HG02610 (cell line): ENCODE measurements at regions not wholly inside any gene's neighbourhood (a gene's known extent, or its start where the extent isn't known, plus 50 kb on each side); places are given as distances from the start of the nearest gene placed in this dataset.
"Not testable (repeated sequence)": the region's sequence is repeated elsewhere in the genome, so short reads cannot be mapped to it uniquely, and the experiment has no call there.

Experiments used
- ATAC-seq: cut with Tn5 transposase; IDR thresholded peaks from one replicate; pipeline ENCODE4 v1.9.1; 2021; ENCODE audit warnings: mild to moderate bottlenecking, moderate library complexity; ENCODE audit not compliant: unreplicated experiment

DNA sequence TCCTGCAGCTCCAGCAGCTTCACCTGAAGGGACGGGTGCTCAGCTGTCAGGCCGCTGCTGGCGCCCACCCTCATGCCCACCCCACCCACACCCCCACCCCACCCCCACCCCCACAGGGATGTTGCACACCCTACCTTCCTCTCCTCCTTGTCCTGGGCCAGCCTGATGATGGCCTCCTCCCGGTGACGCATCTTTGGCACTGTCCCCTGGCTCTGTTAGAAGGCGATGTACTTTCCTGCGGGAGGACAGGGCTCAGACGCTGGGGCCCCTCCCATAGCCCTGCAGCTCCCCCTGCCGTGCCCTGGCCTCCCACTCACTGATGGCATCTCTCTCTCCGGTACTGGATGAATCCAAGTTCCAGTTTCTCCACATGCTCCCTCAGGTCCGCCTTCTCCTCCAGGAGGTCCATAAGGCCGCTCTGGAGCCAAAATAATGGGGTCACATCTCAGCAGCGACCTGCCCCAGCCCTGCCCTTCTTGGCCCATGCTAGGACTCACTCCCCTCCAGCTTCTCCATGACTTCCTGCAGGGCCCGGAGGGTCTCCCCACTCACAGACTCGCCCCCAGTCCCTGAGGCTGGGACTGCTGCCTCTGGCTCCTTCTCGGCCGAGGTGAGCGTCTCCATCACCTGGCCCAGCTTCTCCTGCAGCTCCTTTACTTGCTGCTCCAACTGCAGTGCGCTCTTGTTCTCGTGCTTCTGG lies 55.2 kb downstream of the GOLGA8B start:
- not testable (repeated sequence) for ATAC-seq

DNA sequence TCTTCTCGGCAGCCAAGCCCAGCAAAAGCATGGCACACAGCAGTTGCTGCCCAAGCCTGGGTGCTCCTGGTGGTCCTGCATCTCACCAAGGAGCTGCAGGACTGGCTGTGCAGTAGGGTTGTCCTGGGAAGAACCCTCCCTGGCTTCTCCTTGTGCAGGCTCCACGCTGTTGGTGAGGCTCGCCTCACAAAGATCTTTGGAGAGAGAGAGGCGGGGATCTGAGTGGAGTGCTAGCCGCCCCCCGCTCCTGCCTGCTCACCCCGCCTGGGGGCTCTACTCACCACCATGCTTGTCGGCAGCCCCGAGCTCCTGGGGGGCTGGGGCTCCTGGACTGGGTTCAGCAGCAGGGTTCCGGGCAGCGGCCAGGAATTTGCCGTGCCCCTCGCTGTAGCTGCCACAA lies 55.8 kb downstream of the GOLGA8B start:
- ATAC-seq: not testable (repeated sequence)

DNA sequence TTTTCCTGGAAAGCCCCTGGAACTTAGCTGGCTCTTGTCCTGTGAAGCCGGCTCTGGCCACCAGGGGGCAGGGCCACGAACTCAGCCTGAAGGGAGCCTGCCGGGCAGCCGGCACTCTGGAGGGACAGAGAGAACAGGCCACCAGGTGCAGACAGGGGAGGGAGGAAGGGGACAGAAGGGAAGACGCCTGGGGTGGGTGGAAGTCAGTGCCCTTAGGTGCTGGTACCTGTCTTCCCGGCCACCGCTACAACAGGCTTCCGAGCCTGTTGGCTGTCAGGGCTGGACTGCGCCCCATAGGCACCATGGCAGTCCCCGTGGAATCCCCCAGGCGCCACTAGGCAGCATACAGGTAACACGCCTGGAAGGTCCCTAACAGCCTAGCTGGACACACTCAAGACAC lies 59.6 kb downstream of the GOLGA8B start:
- ATAC-seq: not testable (repeated sequence)

DNA sequence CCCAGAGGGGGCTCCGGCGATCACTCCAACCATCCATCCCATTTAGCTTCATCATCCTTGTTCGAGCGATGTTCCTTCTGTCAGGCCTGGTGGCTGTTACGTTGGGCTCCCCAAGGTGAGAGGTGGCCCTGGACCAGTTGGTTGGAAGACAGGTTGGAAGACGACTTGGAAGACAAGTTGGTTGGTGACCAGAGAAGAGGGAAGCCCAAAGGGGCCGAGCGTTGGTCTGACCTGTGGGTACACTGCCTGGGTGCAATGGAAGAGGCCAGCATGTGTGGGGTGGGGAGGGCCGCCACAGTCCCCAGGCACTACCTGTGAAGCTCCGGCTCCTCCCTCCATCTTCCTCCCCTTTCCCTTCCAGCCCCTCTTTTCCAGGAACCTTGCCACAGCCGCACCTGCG lies 60.9 kb downstream of the GOLGA8B start:
- ATAC-seq: not testable (repeated sequence)

DNA sequence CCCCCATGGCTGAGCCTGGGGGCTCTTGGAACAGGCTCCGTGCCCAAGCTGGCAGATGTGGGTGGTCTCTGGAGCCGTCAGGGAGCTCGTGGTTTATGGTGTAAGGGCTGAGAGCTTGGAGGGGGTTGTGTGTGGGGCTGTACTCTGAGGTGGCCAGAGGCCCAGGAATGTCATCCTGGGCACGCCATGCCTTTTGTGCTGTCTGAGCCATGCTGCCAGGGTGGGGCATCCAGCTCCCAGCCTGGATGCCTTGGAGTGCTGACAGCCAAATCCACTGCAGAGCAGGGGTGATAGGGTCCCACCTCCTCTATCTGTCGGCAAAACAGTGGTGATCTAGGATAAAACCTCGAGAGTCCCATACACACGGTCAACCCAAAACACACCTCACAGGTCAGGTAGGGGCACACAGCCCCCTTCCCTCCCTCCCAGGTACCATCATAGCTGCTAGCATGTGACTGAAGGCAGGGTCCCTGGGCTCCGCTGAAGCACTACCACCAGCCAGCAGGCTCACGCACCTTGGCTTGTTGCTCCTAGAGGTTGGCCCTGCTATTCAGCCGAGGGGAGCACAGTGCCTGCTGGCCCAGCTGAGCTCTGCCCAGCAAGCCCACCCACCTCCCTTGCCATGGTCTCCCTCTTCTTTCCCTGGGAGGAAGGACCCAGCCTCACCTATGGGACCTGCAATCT lies 61.5 kb downstream of the GOLGA8B start:
- not testable (repeated sequence) for ATAC-seq

DNA sequence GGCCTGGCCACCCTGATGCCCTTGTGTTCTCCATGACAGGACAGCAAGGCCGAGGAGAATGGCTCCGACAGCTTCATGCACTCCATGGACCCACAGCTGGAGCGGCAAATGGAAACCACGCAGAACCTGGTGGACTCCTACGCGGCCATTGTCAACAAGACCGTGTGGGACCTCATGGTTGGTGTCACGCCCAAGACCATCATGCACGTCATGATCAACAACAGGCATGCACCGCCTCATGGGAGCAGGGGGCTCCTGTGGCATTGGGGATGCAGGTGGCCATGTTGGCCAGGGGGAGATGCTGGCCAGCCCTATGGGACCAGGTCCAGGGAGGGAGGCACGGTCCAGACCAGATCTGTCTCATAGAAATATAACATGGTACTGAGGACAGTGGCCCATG lies 62.9 kb downstream of the GOLGA8B start:
- no peak for ATAC-seq

DNA sequence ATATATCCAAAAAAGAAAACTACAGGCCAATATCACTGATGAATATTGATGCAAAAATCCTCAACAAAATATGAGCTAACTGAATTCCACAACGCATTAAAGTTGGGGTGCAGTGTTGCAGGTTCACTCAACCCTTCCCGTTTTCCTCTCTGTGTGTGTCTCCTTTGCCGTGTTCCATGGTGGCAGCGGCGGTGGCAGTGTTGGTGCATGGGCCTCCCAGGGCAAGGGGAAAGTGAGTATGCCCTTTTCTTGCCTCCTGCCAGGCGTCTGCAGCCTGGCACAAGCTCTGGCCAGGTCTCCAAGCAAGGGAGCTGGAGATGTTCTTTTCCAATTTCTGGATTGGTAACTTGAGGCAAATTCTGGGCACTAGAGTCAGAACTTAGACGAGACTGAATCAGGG lies 63.4 kb downstream of the GOLGA8B start:
- ATAC-seq: not testable (repeated sequence)

DNA sequence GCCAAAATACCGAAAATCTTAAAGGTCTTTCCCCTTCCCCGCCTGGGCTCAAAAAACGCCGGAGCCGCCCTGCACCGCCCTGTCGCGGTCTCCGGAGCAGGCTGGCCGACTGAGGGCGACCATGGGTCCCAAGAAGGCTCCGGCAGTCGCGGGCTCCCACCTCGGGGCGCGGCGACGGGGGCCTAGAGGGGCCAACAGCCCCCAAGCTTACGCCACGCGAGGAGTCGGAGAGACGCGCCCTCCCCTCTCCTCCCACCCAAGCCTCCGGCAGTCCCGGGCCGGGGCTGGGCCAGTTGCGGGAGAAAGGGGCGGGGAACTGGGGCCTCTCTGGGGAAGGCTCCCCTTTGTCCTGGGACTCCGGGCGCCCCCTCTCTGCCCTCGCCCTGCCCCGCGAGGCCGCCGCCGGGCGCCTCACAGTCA lies 69.2 kb downstream of the GOLGA8B start:
- ATAC-seq: peak; percentile 53

DNA sequence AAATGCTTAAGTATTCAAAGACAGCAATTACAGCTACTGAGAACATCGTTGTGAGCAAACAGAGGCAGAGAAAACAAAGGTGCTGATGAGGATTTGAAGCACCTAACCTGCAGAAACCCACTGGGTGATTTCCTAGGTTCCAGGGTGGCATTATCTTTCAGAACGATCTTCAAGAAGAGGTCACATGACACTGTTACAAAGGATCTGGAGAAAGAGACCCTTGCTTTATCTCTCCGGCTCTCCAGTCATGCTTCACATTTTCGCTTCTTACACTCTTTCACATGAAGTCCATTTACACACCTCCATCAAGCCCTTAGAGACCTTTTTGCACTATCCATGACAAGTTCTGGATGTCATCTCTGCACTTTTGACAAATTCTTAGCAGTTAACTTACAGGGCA lies 70.8 kb downstream of the GOLGA8B start:
- no peak for ATAC-seq

DNA sequence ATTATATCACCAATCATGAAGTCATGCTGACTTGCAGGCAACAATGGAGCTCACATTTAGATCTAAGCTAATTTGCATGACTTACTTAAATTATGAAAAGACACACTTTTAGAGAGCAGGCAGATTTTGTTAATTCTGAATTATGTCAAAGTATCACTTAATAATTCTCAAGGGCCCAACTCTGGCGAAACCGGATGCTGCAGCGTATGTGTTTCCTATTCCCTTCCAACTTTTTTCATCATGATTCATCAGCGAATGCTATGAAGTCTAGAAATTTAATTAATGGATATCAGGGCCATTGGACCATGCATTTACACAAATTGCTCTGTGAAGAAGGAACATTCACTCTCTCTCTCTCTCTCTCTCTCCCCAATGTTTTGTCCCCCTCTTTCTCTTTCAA lies 63.5 kb upstream of the GOLGA8A start:
- ATAC-seq: no peak

DNA sequence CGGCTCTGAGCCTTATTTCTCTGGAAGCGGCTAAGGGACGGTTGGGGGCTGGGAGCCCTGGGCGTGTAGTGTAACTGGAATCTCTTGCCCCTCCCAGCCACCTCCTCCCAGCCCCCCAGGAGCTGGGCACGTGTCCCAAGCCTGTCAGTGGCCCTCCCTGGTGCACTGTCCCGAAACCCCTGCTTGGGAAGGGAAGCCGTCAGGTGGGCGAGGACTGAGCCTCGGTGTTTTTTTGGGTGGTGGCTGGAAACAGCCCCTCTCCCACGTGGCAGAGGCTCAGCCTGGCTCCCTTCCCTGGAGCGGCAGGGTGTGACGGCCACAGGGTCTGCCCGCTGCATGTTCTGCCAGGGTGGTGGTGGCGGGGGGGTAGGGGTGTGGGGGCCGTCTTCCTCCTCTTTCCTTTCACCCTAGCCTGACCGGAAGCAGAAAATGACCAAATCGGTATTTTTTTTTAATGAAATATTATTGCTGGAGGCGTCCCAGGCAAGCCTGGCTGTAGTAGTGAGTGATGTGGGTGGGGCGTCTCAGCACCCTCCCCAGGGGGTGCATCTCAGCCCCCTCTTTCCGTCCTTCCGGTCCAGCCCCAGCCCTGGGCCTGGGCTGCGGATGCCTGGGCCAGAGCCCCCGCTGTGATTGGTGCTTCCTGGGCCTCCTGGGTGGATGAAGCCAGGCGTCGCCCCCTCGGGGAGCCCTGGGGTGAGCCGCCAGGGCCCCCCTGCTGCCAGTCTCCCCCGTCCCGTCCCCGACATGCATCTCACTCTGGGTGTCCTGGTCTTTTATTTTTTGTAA lies 58.8 kb upstream of the GOLGA8A start:
- ATAC-seq: no peak

DNA sequence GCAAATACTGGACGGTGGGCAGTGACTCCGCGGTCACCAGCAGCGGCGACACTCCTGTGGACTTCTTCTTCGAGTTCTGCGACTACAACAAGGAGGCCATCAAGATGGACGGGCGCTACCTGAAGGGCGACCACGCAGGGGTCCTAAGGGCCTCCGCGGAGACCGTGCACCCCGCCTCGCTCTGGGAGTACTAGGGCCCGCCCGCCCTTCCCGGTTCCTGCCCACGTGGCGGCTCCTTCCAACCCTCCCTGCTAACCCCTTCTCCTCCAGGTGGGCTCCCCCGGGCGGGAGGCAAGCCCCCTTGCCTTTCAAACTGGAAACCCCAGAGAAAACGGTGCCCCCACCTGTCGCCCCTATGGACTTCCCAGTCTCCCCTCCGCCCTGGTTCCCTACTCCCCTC lies 58.1 kb upstream of the GOLGA8A start:
- not testable (repeated sequence) for ATAC-seq

DNA sequence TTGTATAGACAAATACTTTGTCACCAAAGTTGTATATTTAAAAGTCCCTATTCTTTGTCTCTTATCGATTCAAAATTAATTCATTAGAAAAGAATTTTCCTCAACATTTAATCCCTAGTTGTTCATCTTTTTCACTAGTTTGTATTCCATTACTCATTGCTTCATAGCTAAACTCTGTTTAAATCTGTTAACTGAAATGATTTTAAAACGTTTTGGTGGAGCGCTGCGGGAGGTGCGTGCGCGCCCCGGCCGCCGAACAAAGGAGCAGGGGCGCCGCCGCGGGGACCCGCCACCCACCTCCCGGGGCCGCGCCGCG lies 56.4 kb upstream of the GOLGA8A start:
- ATAC-seq: no peak

DNA sequence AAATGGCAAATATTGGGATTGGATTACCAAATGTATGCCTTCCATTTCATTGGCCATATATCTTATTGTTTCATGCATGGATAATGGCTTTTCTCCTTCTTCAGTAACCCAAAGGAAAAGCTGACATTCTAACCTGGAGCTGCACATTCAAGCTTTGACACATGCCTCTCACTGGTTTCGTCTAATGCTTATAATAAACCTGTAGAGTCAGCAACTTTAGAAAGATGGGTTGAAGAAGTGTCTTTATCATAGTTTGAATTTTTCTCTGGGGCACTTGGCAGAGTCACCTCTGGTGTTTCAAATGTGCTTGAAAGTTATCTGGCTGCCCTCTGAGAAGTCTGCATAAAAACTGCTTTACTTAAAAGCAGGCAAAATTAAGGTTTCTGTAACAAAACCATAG lies 55.4 kb upstream of the GOLGA8A start:
- no peak for ATAC-seq

DNA sequence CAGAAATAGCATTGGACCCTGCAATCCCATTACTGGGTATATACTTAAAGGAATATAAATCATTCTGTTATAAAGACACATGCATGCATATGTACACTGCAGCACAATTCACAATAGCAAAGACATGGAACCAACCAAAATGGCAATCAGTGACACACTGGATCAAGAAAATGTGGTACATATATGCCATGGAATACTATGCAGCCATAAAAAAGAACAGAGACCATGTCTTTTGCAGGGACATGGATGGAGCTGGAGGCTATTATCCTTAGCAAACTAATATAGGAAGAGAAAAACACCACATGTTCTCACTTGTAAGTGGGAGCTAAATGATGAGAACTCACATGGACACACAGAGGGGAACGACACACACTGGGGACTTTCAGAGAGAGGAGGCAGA lies 53.9 kb upstream of the GOLGA8A start:
- not testable (repeated sequence) for ATAC-seq

DNA sequence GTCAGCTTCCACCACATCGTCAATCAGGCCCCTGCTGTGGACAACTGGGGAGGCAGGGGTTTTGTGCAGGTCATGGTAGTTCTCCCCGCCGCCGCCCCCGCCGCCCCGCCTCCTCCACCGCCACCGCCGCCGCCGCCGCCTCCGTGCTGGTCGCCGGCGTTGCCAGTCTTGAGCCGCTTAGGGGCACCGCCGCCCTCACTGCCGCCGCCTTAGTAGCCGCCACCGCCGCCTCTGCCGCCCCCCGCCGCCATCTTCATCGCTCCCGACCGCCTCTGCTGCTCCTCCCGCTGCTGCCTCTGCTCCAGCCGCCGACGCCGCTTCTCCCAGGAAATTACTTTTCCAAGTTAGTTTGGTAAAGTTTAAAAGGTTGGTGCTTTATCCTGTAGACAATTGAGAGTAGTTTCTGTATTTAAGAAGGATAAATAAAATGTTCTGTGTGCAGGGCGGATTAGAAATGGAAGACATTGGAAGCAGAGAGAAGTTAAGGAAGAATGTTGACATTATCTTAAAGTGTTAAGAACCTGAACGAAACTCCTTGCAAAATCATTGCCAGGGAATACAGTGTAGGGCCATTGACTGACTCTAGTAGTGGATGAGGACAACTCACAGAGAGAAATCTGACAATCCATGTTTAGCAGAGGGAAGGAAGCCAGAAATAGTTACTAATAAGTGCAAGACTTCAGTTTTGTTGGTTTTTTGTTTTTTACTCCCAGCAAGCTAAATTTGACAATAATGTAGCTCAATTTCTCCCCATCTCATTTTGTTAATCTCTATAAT lies 53.0 kb upstream of the GOLGA8A start:
- ATAC-seq: no peak

DNA sequence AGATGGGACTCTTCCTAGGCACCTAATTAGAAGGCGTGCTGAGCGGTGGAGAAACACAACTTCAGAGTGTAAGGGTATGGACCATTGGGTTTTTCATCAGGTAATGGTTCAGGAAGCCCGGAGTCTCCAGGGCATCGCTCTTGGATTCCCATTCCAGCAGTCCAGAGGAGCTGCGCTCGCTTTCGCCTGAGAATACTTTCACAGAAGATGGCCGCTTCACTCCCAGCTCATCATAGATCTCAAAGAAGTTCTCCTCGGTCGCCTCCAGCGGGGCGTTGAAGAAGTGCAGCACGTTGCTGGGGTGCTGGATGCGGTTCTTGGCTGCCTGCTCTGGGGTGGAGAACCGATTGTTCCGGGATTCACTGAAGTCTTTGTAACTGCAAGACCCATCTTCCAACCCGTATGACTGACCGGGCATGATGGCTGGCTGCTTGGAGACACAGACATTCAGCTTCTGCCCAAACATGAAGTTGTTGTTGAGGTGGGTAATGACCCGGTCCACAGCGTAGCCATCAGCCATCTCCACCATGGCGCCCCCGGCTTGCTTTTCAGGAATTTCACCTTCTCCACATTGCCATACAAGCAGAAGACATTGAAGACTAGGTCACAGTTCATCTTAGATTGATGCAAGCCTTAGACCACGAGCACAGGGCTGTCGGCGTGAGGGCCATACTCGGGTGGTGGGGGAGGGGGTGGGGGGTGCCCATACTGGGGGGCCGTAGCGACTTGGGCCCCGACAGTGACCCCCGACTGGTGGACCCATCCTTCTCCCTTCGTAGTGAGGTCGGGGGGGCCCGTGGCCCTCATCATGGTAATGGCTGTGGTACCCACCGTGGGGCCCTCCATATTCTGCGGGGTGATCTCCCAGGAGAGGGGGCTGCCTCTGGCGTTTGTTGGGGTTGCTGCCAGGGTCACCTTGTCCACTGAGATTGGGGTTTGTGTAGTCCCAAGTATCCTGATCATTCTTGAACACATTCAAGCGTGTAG lies 51.7 kb upstream of the GOLGA8A start:
- ATAC-seq: not testable (repeated sequence)
